Mesenchymal stem cell (in vitro differentiated cells and primary cell): ENCODE measurements at regions not wholly inside any gene's neighbourhood (a gene's known extent, or its start where the extent isn't known, plus 50 kb on each side); places are given as distances from the start of the nearest gene placed in this dataset.
A peak's percentile ranks its signal among the peaks of the same experiment; 100 is the strongest.

ENCODE experiments used
- DNase-seq: peaks from one replicate; pipeline ENCODE4 v3.0.0-alpha.2; 2013
- H2AFZ ChIP-seq: one replicate; pipeline ENCODE4 v1.6.1; 2013; ENCODE audit warnings: low read depth, mild to moderate bottlenecking, control low read depth, inconsistent platforms, low read length, moderate library complexity
- H2AK5ac ChIP-seq: 2 replicates; pipeline ENCODE4 v1.6.1; 2013; ENCODE audit warnings: low read length, moderate library complexity, mild to moderate bottlenecking, inconsistent platforms; ENCODE audit not compliant: severe bottlenecking
- H2BK120ac ChIP-seq: one replicate; pipeline ENCODE4 v1.6.1; 2013; ENCODE audit warnings: low read depth, mild to moderate bottlenecking, inconsistent platforms, low read length, moderate library complexity
- H2BK12ac ChIP-seq, 2 experiments: one replicate each; pipeline ENCODE4 v1.6.1; 2013; ENCODE audit warnings: inconsistent platforms in 2 of 2, low read length in 2 of 2, mild to moderate bottlenecking in 2 of 2, moderate library complexity in 2 of 2, control low read depth in 1 of 2
- H2BK15ac ChIP-seq: one replicate; pipeline ENCODE4 v1.6.1; 2013; ENCODE audit warnings: mild to moderate bottlenecking, low read depth, inconsistent platforms; ENCODE audit not compliant: poor library complexity, severe bottlenecking
- H2BK5ac ChIP-seq: 2 replicates; pipeline ENCODE4 v1.6.1; 2013; ENCODE audit warnings: low read depth, mild to moderate bottlenecking, low read length, control low read depth, inconsistent platforms; ENCODE audit not compliant: poor library complexity, severe bottlenecking
- H3K14ac ChIP-seq, 2 experiments: one replicate each; pipeline ENCODE4 v1.6.1; 2013; ENCODE audit warnings: inconsistent platforms in 2 of 2, low read length in 2 of 2, control low read depth in 1 of 2, mild to moderate bottlenecking in 1 of 2, moderate library complexity in 1 of 2
- H3K18ac ChIP-seq, 2 experiments: one replicate each; pipeline ENCODE4 v1.6.1; 2013; ENCODE audit warnings: inconsistent platforms in 2 of 2, low read length in 2 of 2, control low read depth in 1 of 2, low read depth in 1 of 2, mild to moderate bottlenecking in 1 of 2
- H3K23ac ChIP-seq, 2 experiments: one replicate each; pipeline ENCODE4 v1.6.1; 2013; ENCODE audit warnings: inconsistent platforms in 2 of 2, low read length in 2 of 2, mild to moderate bottlenecking in 2 of 2, moderate library complexity in 2 of 2, control low read depth in 1 of 2
- H3K27ac ChIP-seq: 2 replicates; pipeline ENCODE4 v1.5.1; 2013; ENCODE audit warnings: mild to moderate bottlenecking, moderate library complexity, low read length, control low read depth, inconsistent platforms; ENCODE audit not compliant: poor library complexity, severe bottlenecking
- H3K27me3 ChIP-seq, 2 experiments: 2 replicates each; pipeline versions ENCODE4 v1.6.1 to v1.7.0; 2013; ENCODE audit warnings: low read length in 2 of 2, mild to moderate bottlenecking in 2 of 2, moderate library complexity in 2 of 2, control low read depth in 1 of 2, inconsistent platforms in 1 of 2; ENCODE audit not compliant: control insufficient read depth in 1 of 2, insufficient read depth in 1 of 2
- H3K36me3 ChIP-seq, 2 experiments: 2 replicates each; pipeline versions ENCODE4 v1.6.1 to v1.7.0; 2013; ENCODE audit warnings: low read length in 2 of 2, control low read depth in 1 of 2, inconsistent platforms in 1 of 2, low read depth in 1 of 2, mild to moderate bottlenecking in 1 of 2; ENCODE audit not compliant: insufficient read depth in 2 of 2, control insufficient read depth in 1 of 2
- H3K4ac ChIP-seq, 2 experiments: one replicate each; pipeline ENCODE4 v1.6.1; 2013; ENCODE audit warnings: inconsistent platforms in 2 of 2, low read length in 2 of 2, mild to moderate bottlenecking in 2 of 2, moderate library complexity in 2 of 2, control low read depth in 1 of 2, low read depth in 1 of 2
- H3K4me1 ChIP-seq: 2 replicates; pipeline ENCODE4 v1.6.1; 2013; ENCODE audit warnings: low read depth, low read length, control low read depth; ENCODE audit not compliant: control insufficient read depth, insufficient read depth
- H3K4me2 ChIP-seq: 2 replicates; pipeline ENCODE4 v1.6.1; 2013; ENCODE audit warnings: low read length, mild to moderate bottlenecking, inconsistent platforms; ENCODE audit not compliant: poor library complexity, severe bottlenecking
- H3K4me3 ChIP-seq, 2 experiments: 2 replicates each; pipeline versions ENCODE4 v1.5.1 to v1.7.0; 2013; ENCODE audit warnings: low read length in 2 of 2, mild to moderate bottlenecking in 2 of 2, control low read depth in 1 of 2, low read depth in 1 of 2; ENCODE audit not compliant: insufficient read depth in 1 of 2
- H3K79me1 ChIP-seq: replicated peaks from 2 replicates; pipeline ENCODE4 v1.6.1; 2013; ENCODE audit warnings: mild to moderate bottlenecking, control low read depth, low read length, inconsistent platforms; ENCODE audit not compliant: poor library complexity, severe bottlenecking
- H3K9ac ChIP-seq: 2 replicates; pipeline ENCODE4 v1.7.0; 2013; ENCODE audit warnings: mild to moderate bottlenecking, low read length, moderate library complexity
- H3K9me3 ChIP-seq: 2 replicates; pipeline ENCODE4 v1.7.0; 2013; ENCODE audit warnings: mild to moderate bottlenecking, low read length; ENCODE audit not compliant: control insufficient read depth
- H4K8ac ChIP-seq: one replicate; pipeline ENCODE4 v1.6.1; 2013; ENCODE audit warnings: inconsistent platforms, mild to moderate bottlenecking, low read length, moderate library complexity
- H4K91ac ChIP-seq: one replicate; pipeline ENCODE4 v1.6.1; 2013; ENCODE audit warnings: mild to moderate bottlenecking, low read length, inconsistent platforms
- WGBS: methylation state at CpG from one replicate; pipeline ENCODE4 v1.1.7; 2013; ENCODE audit warnings: mixed read lengths; 5-methylcytosine and 5-hydroxymethylcytosine counted together

DNA sequence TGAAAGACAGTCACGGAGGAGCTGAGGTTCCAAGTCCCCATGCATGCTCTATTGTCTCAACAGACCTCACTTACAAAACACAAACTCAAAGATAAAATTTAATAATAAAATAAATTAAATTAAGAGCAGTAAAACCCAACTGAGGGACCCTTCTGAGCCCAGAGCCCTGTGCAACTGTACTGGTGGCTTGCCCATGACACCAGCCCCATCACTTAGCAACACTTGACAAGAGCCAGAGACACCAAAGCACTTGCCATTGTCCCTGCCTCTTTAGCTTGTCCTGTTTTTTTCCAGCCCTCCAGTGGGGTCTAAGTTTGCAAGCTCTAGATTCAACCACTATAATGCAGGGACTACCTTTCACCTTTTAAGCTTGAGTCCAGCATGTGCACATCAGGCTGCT, 117.9 kb downstream of the JCAD start:
- no peak overlapping the region for H3K27ac ChIP-seq
- H3K23ac ChIP-seq, result no peak overlapping the region
- peak overlapping the region in 1 of 2 experiments; percentile 51 for H2BK12ac ChIP-seq
- no peak overlapping the region for H2BK15ac ChIP-seq
- H4K8ac ChIP-seq, result no peak overlapping the region
- no peaks in the 10 kb centered on the region for H3K9me3 ChIP-seq
- H3K14ac ChIP-seq, result no peak overlapping the region
- H2BK120ac ChIP-seq, result no peak overlapping the region
- no peak overlapping the region for H4K91ac ChIP-seq
- no CpG with 5 or more reads among the region's 1 CpG for WGBS
- no peaks in the 10 kb centered on the region for H3K36me3 ChIP-seq
- H3K4me2 ChIP-seq, result no peak overlapping the region
- H3K9ac ChIP-seq, result no peak overlapping the region
- H2AFZ ChIP-seq, result no peak overlapping the region
- no peak overlapping the region for H2BK5ac ChIP-seq
- no peak overlapping the region for H3K4ac ChIP-seq
- no peaks in the 10 kb centered on the region for H3K79me1 ChIP-seq
- no peak overlapping the region for H2AK5ac ChIP-seq
- DNase-seq, result no peak
- H3K18ac ChIP-seq, result no peak overlapping the region
- no peaks in the 10 kb centered on the region for H3K4me1 ChIP-seq
- no peak overlapping the region for H3K4me3 ChIP-seq
- H3K27me3 ChIP-seq, result peaks cover 0 to 13% of the 10 kb centered on the region in 2 experiments

DNA sequence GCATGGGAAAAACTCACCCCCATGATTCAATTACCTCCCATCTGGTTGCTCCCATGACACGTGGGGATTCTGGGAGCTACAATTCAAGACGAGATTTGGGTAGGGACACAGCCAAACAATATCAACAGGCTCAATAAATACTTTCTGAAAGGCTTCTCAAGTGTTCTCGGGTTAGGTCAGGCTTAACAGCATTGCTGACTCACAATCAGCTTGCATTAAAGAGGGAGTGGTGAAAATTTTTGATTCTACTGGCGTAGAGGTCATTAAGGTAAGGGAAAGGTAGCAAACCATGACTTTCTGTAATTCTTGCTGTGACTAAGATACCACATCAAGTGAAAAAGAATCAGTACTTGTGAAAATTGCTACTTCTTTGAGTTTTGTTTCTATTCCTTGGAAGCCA, 126.4 kb downstream of the JCAD start:
- no peak overlapping the region for H3K23ac ChIP-seq
- H3K4me2 ChIP-seq, result no peak overlapping the region
- peaks cover 38% of the 10 kb centered on the region for H3K9me3 ChIP-seq
- no peak overlapping the region for H2BK12ac ChIP-seq
- no peak overlapping the region for H2BK15ac ChIP-seq
- no peak overlapping the region for H3K4ac ChIP-seq
- H2AFZ ChIP-seq, result no peak overlapping the region
- H3K4me3 ChIP-seq, result no peak overlapping the region
- H3K36me3 ChIP-seq, result no peaks in the 10 kb centered on the region
- H4K8ac ChIP-seq, result no peak overlapping the region
- H3K79me1 ChIP-seq, result no peaks in the 10 kb centered on the region
- H3K4me1 ChIP-seq, result no peaks in the 10 kb centered on the region
- no peak for DNase-seq
- H2AK5ac ChIP-seq, result no peak overlapping the region
- H3K14ac ChIP-seq, result no peak overlapping the region
- H3K27me3 ChIP-seq, result peaks cover 0 to 21% of the 10 kb centered on the region in 2 experiments
- no peak overlapping the region for H4K91ac ChIP-seq
- H2BK120ac ChIP-seq, result no peak overlapping the region
- no peak overlapping the region for H3K27ac ChIP-seq
- no peak overlapping the region for H2BK5ac ChIP-seq
- H3K18ac ChIP-seq, result no peak overlapping the region
- H3K9ac ChIP-seq, result no peak overlapping the region
- WGBS, result 84% methylated on average over 4 of the region's 4 CpGs

DNA sequence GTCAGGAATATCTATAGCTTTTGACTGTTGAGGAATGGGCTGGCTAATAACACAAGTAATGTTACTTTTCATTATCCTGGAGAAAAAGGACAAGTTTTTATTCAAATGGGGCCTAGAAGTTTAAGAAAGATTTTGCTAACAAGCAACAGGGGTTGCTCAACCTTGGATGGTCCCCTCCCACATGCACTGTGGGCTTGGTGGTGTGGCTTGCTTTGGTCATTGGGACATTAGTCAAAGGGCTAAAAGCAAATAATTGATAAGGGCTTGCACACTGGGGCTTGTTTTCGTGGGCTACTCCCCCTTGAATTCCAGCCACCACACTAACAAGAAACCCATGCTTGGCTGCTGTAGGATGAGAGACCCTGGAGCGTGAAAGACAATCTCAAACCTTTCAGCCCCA, 127.6 kb downstream of the JCAD start:
- no peak overlapping the region for H3K9ac ChIP-seq
- H2AFZ ChIP-seq, result no peak overlapping the region
- no peak overlapping the region for H2BK12ac ChIP-seq
- no peak overlapping the region for H2BK5ac ChIP-seq
- no peak for DNase-seq
- H2BK120ac ChIP-seq, result no peak overlapping the region
- no peak overlapping the region for H2BK15ac ChIP-seq
- H3K23ac ChIP-seq, result no peak overlapping the region
- H3K36me3 ChIP-seq, result no peaks in the 10 kb centered on the region
- peaks cover 44% of the 10 kb centered on the region for H3K9me3 ChIP-seq
- H3K18ac ChIP-seq, result no peak overlapping the region
- H3K4me1 ChIP-seq, result peaks cover 3% of the 10 kb centered on the region
- 91% methylated on average over 2 of the region's 2 CpGs for WGBS
- H2AK5ac ChIP-seq, result no peak overlapping the region
- H4K91ac ChIP-seq, result no peak overlapping the region
- H3K27ac ChIP-seq, result no peak overlapping the region
- H3K4me3 ChIP-seq, result no peak overlapping the region
- H3K4ac ChIP-seq, result no peak overlapping the region
- H4K8ac ChIP-seq, result no peak overlapping the region
- no peak overlapping the region for H3K14ac ChIP-seq
- no peaks in the 10 kb centered on the region for H3K79me1 ChIP-seq
- peaks cover 0 to 27% of the 10 kb centered on the region in 2 experiments for H3K27me3 ChIP-seq
- H3K4me2 ChIP-seq, result no peak overlapping the region

DNA sequence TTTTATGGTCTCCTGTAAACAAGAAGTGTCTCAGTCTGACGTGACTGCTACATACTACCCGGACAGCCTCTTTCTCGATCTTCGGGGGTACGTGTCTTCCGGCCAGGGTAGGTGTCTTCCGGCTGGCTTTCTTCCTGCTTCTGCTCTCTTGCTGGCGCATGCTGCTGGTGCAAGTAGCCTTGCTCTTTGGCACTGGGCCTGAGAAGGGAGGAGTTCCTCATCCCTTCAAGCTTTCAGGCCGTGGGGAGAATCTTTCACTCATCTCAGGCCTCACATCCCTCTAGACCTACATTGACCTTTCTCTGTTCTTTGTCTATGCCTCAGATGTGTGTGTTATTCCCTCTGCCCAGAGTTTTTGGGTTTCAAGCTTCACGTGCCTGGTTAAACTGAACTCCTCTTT, 130.4 kb downstream of the JCAD start:
- Histone ChIP-seq H2BK120ac (no peak overlapping the region), H3K9me3 (peaks cover 44% of the 10 kb centered on the region), H3K9ac (no peak overlapping the region), H3K27me3 (peaks cover 0 to 35% of the 10 kb centered on the region in 2 experiments), H3K4ac (no peak overlapping the region), H3K4me3 (no peak overlapping the region), H2BK15ac (no peak overlapping the region), H2BK5ac (no peak overlapping the region), H3K4me1 (peaks cover 14% of the 10 kb centered on the region), H2AFZ (no peak overlapping the region), H3K4me2 (no peak overlapping the region), H3K14ac (no peak overlapping the region), H4K91ac (no peak overlapping the region), H3K36me3 (no peaks in the 10 kb centered on the region), H3K18ac (no peak overlapping the region), H3K79me1 (no peaks in the 10 kb centered on the region), H3K27ac (no peak overlapping the region), H4K8ac (no peak overlapping the region), H2BK12ac (no peak overlapping the region), H2AK5ac (no peak overlapping the region), H3K23ac (no peak overlapping the region)
- 92% methylated on average over 10 of the region's 10 CpGs for WGBS
- DNase-seq, result no peak
